Progenitor cell of endocrine pancreas (in vitro differentiated cells): ENCODE measurements at regions not wholly inside any gene's neighbourhood (a gene's known extent, or its start where the extent isn't known, plus 50 kb on each side); places are given as distances from the start of the nearest gene placed in this dataset.
"Not testable (repeated sequence)": the region's sequence is repeated elsewhere in the genome, so short reads cannot be mapped to it uniquely, and the experiment has no call there.

Source experiments
- DNase-seq: peaks from one replicate; pipeline ENCODE4 v3.0.0; 2021; ENCODE audit warnings: low spot score; ENCODE audit not compliant: unreplicated experiment
- H3K27ac Mint-ChIP-seq: 2 replicates; pipeline ENCODE4 v1.8.0; 2021; ENCODE audit warnings: mild to moderate bottlenecking, moderate library complexity, mixed read lengths
- H3K27me3 Mint-ChIP-seq: 2 replicates; pipeline ENCODE4 v1.8.0; 2021; ENCODE audit warnings: mixed read lengths
- H3K36me3 Mint-ChIP-seq: 2 replicates; pipeline ENCODE4 v1.8.0; 2022; ENCODE audit warnings: mixed read lengths; ENCODE audit not compliant: insufficient read depth
- H3K4me1 Mint-ChIP-seq: 2 replicates; pipeline ENCODE4 v1.8.0; 2021; ENCODE audit warnings: low read depth, mixed read lengths
- H3K4me3 Mint-ChIP-seq: 2 replicates; pipeline ENCODE4 v1.8.0; 2021; ENCODE audit warnings: low read depth, mild to moderate bottlenecking, moderate library complexity, mixed read lengths
- H3K9me3 Mint-ChIP-seq: 2 replicates; pipeline ENCODE4 v1.8.0; 2021; ENCODE audit warnings: low read depth, mixed read lengths
- CTCF ChIP-seq: fragments of 200-600 bp; sonication (generic); IDR thresholded peaks from one replicate; pipeline ENCODE4 v1.5.0; 2021; ENCODE audit warnings: antibody characterized with exemption, mild to moderate bottlenecking; ENCODE audit not compliant: unreplicated experiment

DNA sequence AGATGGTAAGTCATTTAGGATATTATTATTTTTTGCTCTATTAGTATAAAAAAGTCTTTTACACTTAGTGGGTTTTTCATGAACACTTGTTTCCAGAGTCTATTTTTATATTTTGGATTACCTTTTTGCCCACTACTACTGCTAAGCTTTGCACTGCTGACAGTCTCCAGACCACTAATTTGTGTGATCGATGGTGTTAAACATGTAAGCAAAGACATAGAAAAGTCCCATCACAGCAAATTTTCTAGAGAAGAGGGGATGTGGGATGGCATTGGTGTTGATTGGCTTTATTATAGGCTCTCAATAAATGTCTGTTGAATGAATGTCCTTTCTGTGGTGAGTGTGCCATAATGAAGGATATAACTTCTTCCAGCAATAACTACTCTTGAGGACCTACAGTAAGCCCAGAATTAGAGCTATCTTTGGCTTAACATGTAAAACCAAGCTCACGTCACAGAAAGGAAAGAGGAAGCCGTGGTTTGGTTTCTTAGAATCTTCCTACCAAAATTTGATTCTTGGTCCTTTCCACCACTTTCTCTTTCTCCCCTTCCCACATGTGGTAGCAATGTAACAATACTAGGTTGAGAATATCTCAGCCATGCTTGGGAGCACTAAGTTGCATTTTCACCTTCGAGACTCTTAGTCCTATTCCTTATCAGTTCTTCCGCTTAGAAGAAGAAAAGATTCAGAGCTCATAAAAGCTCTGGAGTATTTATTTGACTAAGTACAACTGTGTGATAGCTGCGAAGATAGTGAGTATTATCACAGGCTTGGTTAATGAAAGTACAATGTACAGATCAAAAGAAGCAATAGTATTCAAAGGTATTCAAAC lies 90.6 kb upstream of the UMPS start:
- H3K4me1 Mint-ChIP-seq, result peaks cover 32% of the 10 kb centered on the region
- no peak overlapping the region for H3K27ac Mint-ChIP-seq
- H3K36me3 Mint-ChIP-seq, result peaks cover 7% of the 10 kb centered on the region
- DNase-seq, result no peak
- H3K4me3 Mint-ChIP-seq, result no peak overlapping the region
- H3K9me3 Mint-ChIP-seq, result no peaks in the 10 kb centered on the region
- TF ChIP-seq CTCF, result no peak
- H3K27me3 Mint-ChIP-seq, result no peaks in the 10 kb centered on the region

DNA sequence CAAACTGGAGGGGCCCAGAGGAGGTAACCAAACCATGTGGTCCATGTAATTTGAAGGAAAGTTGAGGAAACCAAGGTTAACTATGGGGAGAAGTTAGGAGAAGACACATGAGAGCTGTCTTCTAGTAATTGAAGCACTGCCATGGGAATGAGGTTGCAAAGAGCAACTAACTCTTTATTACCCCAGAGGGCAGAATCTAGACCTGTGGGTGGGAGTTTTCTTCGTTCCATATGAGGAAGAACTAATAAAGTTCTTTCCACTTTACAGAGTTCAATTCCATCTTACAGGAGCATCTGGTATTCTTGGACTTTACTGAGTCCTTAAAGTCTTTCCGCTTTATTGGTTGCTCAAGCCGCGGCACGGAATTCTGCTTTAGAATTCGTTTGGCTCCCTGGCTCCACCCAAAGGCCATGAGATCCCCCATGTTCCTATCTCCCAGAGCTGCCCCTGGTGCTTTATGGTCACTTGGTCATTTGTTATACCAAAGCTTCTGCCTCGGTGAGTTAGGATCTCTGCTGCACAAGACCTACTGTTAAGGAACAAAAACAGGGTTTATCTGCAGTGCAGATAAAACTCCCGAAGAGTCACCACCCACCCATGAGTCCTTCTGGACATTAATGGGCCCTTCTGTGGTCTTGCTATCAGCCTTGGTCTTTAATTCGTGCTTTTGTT lies 89.5 kb upstream of the UMPS start:
- H3K27me3 Mint-ChIP-seq, result no peaks in the 10 kb centered on the region
- no peak for DNase-seq
- no peak overlapping the region for H3K4me3 Mint-ChIP-seq
- TF ChIP-seq CTCF, result no peak
- peaks cover 7% of the 10 kb centered on the region for H3K36me3 Mint-ChIP-seq
- peaks cover 3% of the 10 kb centered on the region for H3K9me3 Mint-ChIP-seq
- no peak overlapping the region for H3K27ac Mint-ChIP-seq
- H3K4me1 Mint-ChIP-seq, result peaks cover 20% of the 10 kb centered on the region

GRCh38 chr3:124643453-124643852 lies 86.8 kb upstream of the UMPS start:
- no peak for TF ChIP-seq CTCF
- Mint-ChIP-seq H3K4me3 (no peak overlapping the region), H3K4me1 (peaks cover 2% of the 10 kb centered on the region), H3K27ac (no peak overlapping the region), H3K9me3 (peaks cover 3% of the 10 kb centered on the region), H3K36me3 (peaks cover 7% of the 10 kb centered on the region), H3K27me3 (no peaks in the 10 kb centered on the region)
- no peak for DNase-seq

GRCh38 chr3:124646186-124646585 lies 84.1 kb upstream of the UMPS start:
- not testable (repeated sequence) for DNase-seq, H3K4me1 Mint-ChIP-seq, H3K27me3 Mint-ChIP-seq, H3K9me3 Mint-ChIP-seq, H3K36me3 Mint-ChIP-seq, H3K4me3 Mint-ChIP-seq, H3K27ac Mint-ChIP-seq

GRCh38 chr3:124648551-124648950 lies 81.7 kb upstream of the UMPS start:
- Mint-ChIP-seq H3K36me3 (peaks cover 9% of the 10 kb centered on the region), H3K4me3 (no peak overlapping the region), H3K27me3 (no peaks in the 10 kb centered on the region), H3K9me3 (peaks cover 3% of the 10 kb centered on the region), H3K27ac (no peak overlapping the region), H3K4me1 (no peaks in the 10 kb centered on the region)
- TF ChIP-seq CTCF, result no peak
- DNase-seq, result no peak
